PC-9 (cell line): ENCODE measurements at regions not wholly inside any gene's neighbourhood (a gene's known extent, or its start where the extent isn't known, plus 50 kb on each side); places are given as distances from the start of the nearest gene placed in this dataset.

Source experiments
- BruUV-seq: library from RNA; stranded (reverse); fragments of 400-500 nt; replicated peaks from 2 replicates; lab custom pipeline; 2021; lab: Mats Ljungman, UMichigan
- CTCF ChIA-PET: fragments of 300-600 bp; sonication (Branson Sonifier 250); formaldehyde crosslinking; loops from one replicate; lab custom pipeline; 2022; ENCODE audit warnings: antibody characterized with exemption; lab: Charles Lee
- POLR2A ChIA-PET: fragments of 300-600 bp; sonication (Branson Sonifier 250); formaldehyde crosslinking; loops from one replicate; lab custom pipeline; 2022; ENCODE audit warnings: antibody characterized with exemption; ENCODE audit not compliant: unreplicated experiment; lab: Charles Lee
- DNase-seq, 2 experiments: peaks; one replicate each; pipeline versions ENCODE4 v3.0.0 to v3.0.0-alpha.2; 2015 to 2022; ENCODE audit warnings: mixed read lengths in 1 of 2
- H2AFZ ChIP-seq: fragments of 200-600 bp; sonication (generic); 2 replicates; pipeline ENCODE4 v1.8.1; 2017; ENCODE audit warnings: antibody characterized with exemption
- H3F3A ChIP-seq: fragments of 200-600 bp; sonication (generic); 2 replicates; pipeline ENCODE4 v1.8.1; 2017; ENCODE audit warnings: antibody characterized with exemption, mild to moderate bottlenecking, low read depth; ENCODE audit not compliant: insufficient read depth
- H3K27ac ChIP-seq: fragments of 200-600 bp; sonication (generic); 2 replicates; pipeline ENCODE4 v1.6.1; 2016; ENCODE audit warnings: mixed run types
- H3K27me3 ChIP-seq: fragments of 200-600 bp; sonication (generic); 2 replicates; pipeline ENCODE4 v1.6.1; 2016; ENCODE audit warnings: low read depth, mixed run types; ENCODE audit not compliant: insufficient read depth
- H3K36me3 ChIP-seq: fragments of 200-600 bp; sonication (generic); 2 replicates; pipeline ENCODE4 v1.6.1; 2016; ENCODE audit warnings: low read depth, mixed run types
- H3K4me1 ChIP-seq: fragments of 200-600 bp; sonication (generic); replicated peaks from 2 replicates; pipeline ENCODE4 v1.6.1; 2016; ENCODE audit warnings: mixed run types; ENCODE audit not compliant: insufficient read depth
- H3K4me2 ChIP-seq: fragments of 200-600 bp; sonication (generic); 2 replicates; pipeline ENCODE4 v1.6.1; 2017; ENCODE audit warnings: mixed run types
- H3K4me3 ChIP-seq: fragments of 200-600 bp; sonication (generic); 2 replicates; pipeline ENCODE4 v1.6.1; 2016; ENCODE audit warnings: mixed run types
- H3K79me2 ChIP-seq: fragments of 200-600 bp; sonication (generic); 2 replicates; pipeline ENCODE4 v1.6.1; 2017; ENCODE audit warnings: low read depth, mixed run types
- H3K9me2 ChIP-seq: fragments of 200-600 bp; sonication (generic); 2 replicates; pipeline ENCODE4 v1.8.1; 2017; ENCODE audit warnings: mild to moderate bottlenecking; ENCODE audit not compliant: insufficient read depth
- H3K9me3 ChIP-seq: fragments of 200-600 bp; sonication (generic); 2 replicates; pipeline ENCODE4 v1.8.1; 2016; ENCODE audit warnings: low read depth; ENCODE audit not compliant: insufficient read depth
- H4K20me1 ChIP-seq: fragments of 200-600 bp; sonication (generic); 2 replicates; pipeline ENCODE4 v1.8.1; 2017; ENCODE audit not compliant: insufficient read depth
- EZH2 ChIP-seq: fragments of 200-600 bp; sonication (generic); IDR thresholded peaks from 2 replicates; pipeline ENCODE4 v1.8.0; 2017; ENCODE audit warnings: antibody characterized with exemption, low read depth
- intact Hi-C: fragments of 100-400 bp; cut with micrococcal nuclease; formaldehyde crosslinking; loops from one replicate; pipeline ENCODE4 v1.10.0; 2022; ENCODE audit not compliant: unreplicated experiment
- TF ChIP-seq, protein P1 (sequence below): fragments of 200-600 bp; sonication (generic); conservative IDR thresholded peaks from 2 replicates; pipeline ENCODE4 v1.6.1; 2017; ENCODE audit warnings: mixed run types, antibody characterized with exemption, mild to moderate bottlenecking, moderate library complexity

DNA sequence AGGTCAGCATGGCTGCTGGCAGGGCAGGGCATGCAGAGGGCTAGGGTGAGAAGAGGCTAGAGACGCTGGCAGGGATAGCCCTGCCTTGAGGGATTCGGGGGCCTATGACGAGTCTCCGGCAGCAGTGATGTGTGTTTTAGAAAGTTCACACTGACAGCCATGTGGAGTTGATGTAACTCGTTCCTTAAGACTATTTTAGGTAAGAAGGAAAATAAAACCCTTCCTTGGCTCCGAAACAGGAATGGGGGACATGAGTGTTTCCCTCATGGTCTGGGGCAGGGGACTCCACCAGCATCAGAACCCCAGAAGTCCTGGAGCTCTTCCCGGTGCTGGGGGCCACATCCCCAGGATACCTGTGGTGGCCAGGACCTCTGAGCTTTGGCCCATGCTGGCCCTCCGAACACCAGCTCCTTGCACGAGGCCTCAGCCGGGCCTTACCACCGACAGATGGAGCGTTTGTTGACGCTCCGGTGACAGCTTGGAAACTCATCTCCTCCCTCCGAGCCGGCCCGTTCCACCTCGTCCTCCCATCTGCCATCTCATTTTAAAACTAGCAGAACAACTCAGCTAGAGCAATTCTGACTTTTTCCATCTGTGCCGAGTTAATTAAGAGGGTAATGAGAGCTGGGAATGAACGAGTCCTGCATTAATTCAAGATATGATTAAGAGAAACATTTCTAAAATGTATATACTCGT lies 337.7 kb downstream of the CDK5RAP2 start:
- H3K36me3 ChIP-seq: no peaks in the 10 kb centered on the region
- no peaks in the 10 kb centered on the region for H4K20me1 ChIP-seq
- BruUV-seq: no TSS peak
- H2AFZ ChIP-seq: no peak overlapping the region
- no peak overlapping the region for H3K4me3 ChIP-seq
- no peak overlapping the region for H3K4me2 ChIP-seq
- H3K79me2 ChIP-seq: no peaks in the 10 kb centered on the region
- intact Hi-C loops: no loop called here
- no peak overlapping the region for H3K27ac ChIP-seq
- H3F3A ChIP-seq: no peaks in the 10 kb centered on the region
- ChIA-PET POLR2A (no interaction called here), CTCF (no interaction called here)
- no peak for TF ChIP-seq EZH2
- TF ChIP-seq, protein P1, sequence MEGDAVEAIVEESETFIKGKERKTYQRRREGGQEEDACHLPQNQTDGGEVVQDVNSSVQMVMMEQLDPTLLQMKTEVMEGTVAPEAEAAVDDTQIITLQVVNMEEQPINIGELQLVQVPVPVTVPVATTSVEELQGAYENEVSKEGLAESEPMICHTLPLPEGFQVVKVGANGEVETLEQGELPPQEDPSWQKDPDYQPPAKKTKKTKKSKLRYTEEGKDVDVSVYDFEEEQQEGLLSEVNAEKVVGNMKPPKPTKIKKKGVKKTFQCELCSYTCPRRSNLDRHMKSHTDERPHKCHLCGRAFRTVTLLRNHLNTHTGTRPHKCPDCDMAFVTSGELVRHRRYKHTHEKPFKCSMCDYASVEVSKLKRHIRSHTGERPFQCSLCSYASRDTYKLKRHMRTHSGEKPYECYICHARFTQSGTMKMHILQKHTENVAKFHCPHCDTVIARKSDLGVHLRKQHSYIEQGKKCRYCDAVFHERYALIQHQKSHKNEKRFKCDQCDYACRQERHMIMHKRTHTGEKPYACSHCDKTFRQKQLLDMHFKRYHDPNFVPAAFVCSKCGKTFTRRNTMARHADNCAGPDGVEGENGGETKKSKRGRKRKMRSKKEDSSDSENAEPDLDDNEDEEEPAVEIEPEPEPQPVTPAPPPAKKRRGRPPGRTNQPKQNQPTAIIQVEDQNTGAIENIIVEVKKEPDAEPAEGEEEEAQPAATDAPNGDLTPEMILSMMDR: no peak
- no peaks in the 10 kb centered on the region for H3K4me1 ChIP-seq
- no peak for DNase-seq
- peaks cover 24% of the 10 kb centered on the region; the same call in 1 of the 2 replicates for H3K27me3 ChIP-seq
- H3K9me2 ChIP-seq: no peaks in the 10 kb centered on the region
- H3K9me3 ChIP-seq: no peaks in the 10 kb centered on the region

- H2AFZ ChIP-seq: no peak overlapping the region
- TF ChIP-seq, protein P1: no peak
- TF ChIP-seq EZH2: no peak
- CTCF ChIA-PET: no interaction called here
Observed at GRCh38 chr9:120236596-120236995, 343.4 kb downstream of the CDK5RAP2 start.

GRCh38 chr9:120235081-120235480 lies 344.9 kb downstream of the CDK5RAP2 start:
- TF ChIP-seq EZH2: no peak
- TF ChIP-seq, protein P1: no peak
- H3K27ac ChIP-seq: no peak overlapping the region
- H3K9me2 ChIP-seq: no peaks in the 10 kb centered on the region
- H2AFZ ChIP-seq: no peak overlapping the region
- peaks cover 9% of the 10 kb centered on the region; the same call in 1 of the 2 replicates for H3K27me3 ChIP-seq
- H3F3A ChIP-seq: no peaks in the 10 kb centered on the region
- ChIA-PET CTCF (no interaction called here), POLR2A (no interaction called here)
- H3K4me2 ChIP-seq: no peak overlapping the region
- H3K4me3 ChIP-seq: no peak overlapping the region
- no peak for DNase-seq
- no peaks in the 10 kb centered on the region for H3K36me3 ChIP-seq
- no peaks in the 10 kb centered on the region for H3K4me1 ChIP-seq
- no peaks in the 10 kb centered on the region for H3K79me2 ChIP-seq
- intact Hi-C loops: no loop called here
- H4K20me1 ChIP-seq: no peaks in the 10 kb centered on the region
- BruUV-seq: no TSS peak
- H3K9me3 ChIP-seq: no peaks in the 10 kb centered on the region

More at GRCh38 chr9:120236596-120236995, 343.4 kb downstream of the CDK5RAP2 start:
- Histone ChIP-seq H3K27ac (no peak overlapping the region), H3K36me3 (no peaks in the 10 kb centered on the region), H3K4me3 (no peak overlapping the region), H3K4me2 (no peak overlapping the region), H3K9me2 (no peaks in the 10 kb centered on the region), H3K9me3 (no peaks in the 10 kb centered on the region), H3K4me1 (no peaks in the 10 kb centered on the region), H3K79me2 (no peaks in the 10 kb centered on the region), H3K27me3 (peaks cover 20% of the 10 kb centered on the region; the same call in 1 of the 2 replicates), H4K20me1 (no peaks in the 10 kb centered on the region), H3F3A (no peaks in the 10 kb centered on the region)
- BruUV-seq: no TSS peak
- intact Hi-C loops: no loop called here
- POLR2A ChIA-PET: no interaction called here
- no peak for DNase-seq
